H1 (cell line): ENCODE measurements at regions not wholly inside any gene's neighbourhood (a gene's known extent, or its start where the extent isn't known, plus 50 kb on each side); places are given as distances from the start of the nearest gene placed in this dataset.

Experiments
- BCL11A ChIP-seq, 2 experiments: IDR thresholded peaks; one replicate each; pipeline ENCODE4 v1.6.1; 2011; ENCODE audit warnings: low read depth in 2 of 2, low read length in 2 of 2, mild to moderate bottlenecking in 2 of 2
- CBX5 ChIP-seq: fragments of 300-800, 300-1000 bp; sonication (generic); IDR thresholded peaks from 2 replicates; pipeline ENCODE4 v1.7.1; 2016; ENCODE audit warnings: antibody characterized with exemption, low read length, low read depth
- CTCF ChIP-seq, 3 experiments: IDR thresholded peaks; 1 replicate in 2 of 3; 2 replicates in 1 of 3; pipeline versions ENCODE4 v1.5.1 to v1.6.1; 2011; ENCODE audit warnings: low read length in 3 of 3, mild to moderate bottlenecking in 3 of 3, inconsistent platforms in 2 of 3, low read depth in 1 of 3, moderate library complexity in 1 of 3; ENCODE audit not compliant: insufficient read depth in 1 of 3; ENCODE audit errors: control extremely low read depth in 1 of 3
- RFX5 ChIP-seq: IDR thresholded peaks from 2 replicates; pipeline ENCODE4 v1.6.1; 2011; ENCODE audit warnings: low read depth, low read length, improper control_type of control experiment, borderline replicate concordance
- TEAD4 ChIP-seq: IDR thresholded peaks from 2 replicates; pipeline ENCODE4 v1.6.1; 2012; ENCODE audit warnings: low read depth, low read length, inconsistent platforms, mixed read lengths
- YY1 ChIP-seq: IDR thresholded peaks from 2 replicates; pipeline ENCODE4 v1.6.1; 2011; ENCODE audit warnings: low read depth, mild to moderate bottlenecking, low read length

- TF ChIP-seq YY1 = no peak
- TF ChIP-seq RFX5 = no peak
- TF ChIP-seq BCL11A (IDR thresholded peaks at IDR 0.05; ENCODE audit: low read depth in 2 of 2, low read length in 2 of 2) = no peak
- no peak for TF ChIP-seq TEAD4
- no peak for TF ChIP-seq CTCF (IDR thresholded peaks at IDR 0.05; ENCODE audit: control extremely low read depth in 1 of 3, insufficient read depth in 1 of 3, low read depth in 1 of 3, low read length in 3 of 3)
- TF ChIP-seq CBX5 = no peak
Measured at GRCh38 chr16:86864586-86864985, 286.2 kb downstream of the FOXL1 start (continued).
